ENCODE measurements at regions not wholly inside any gene's neighbourhood (a gene's known extent, or its start where the extent isn't known, plus 50 kb on each side); places are given as distances from the start of the nearest gene placed in this dataset.

- TF ChIP-seq CREB1 (IDR thresholded peaks at IDR 0.05) (no peak), RAD21 (IDR thresholded peaks at IDR 0.05 in 1 of 2, conservative IDR thresholded peaks at IDR 0.05 in 1 of 2; ENCODE audit: low read depth in 2 of 2, low read length in 2 of 2) (no peak), MAFK (IDR thresholded peaks at IDR 0.05; ENCODE audit: low read depth, low read length) (no peak), JUN (IDR thresholded peaks at IDR 0.05; ENCODE audit: low read depth, low read length) (no peak), MAX (IDR thresholded peaks at IDR 0.05) (no peak), CHD2 (IDR thresholded peaks at IDR 0.05; ENCODE audit: low read length) (no peak), PHF8 (conservative IDR thresholded peaks at IDR 0.05; ENCODE audit: low read depth, low read length) (no peak), ASH2L (IDR thresholded peaks at IDR 0.05; ENCODE audit: low read length) (no peak), KDM5A (IDR thresholded peaks at IDR 0.05; ENCODE audit: low read length) (no peak), CHD1 (IDR thresholded peaks at IDR 0.05; ENCODE audit: low read depth, low read length) (no peak), CBX8 (IDR thresholded peaks at IDR 0.05; ENCODE audit: borderline replicate concordance, low read depth, low read length) (no peak)
These were observed 107.6 kb downstream of the QRFPR start (continued) for GRCh38 chr4:121273191-121273590.
